Mesodermal cell (in vitro differentiated cells): ENCODE measurements at regions not wholly inside any gene's neighbourhood (a gene's known extent, or its start where the extent isn't known, plus 50 kb on each side); places are given as distances from the start of the nearest gene placed in this dataset.
A peak's percentile ranks its signal among the peaks of the same experiment; 100 is the strongest.

Experiments
- H3K27ac ChIP-seq: 2 replicates; pipeline ENCODE4 v1.7.0; 2013; ENCODE audit warnings: mild to moderate bottlenecking, low read depth, low read length, moderate library complexity; ENCODE audit not compliant: severe bottlenecking
- H3K36me3 ChIP-seq: 2 replicates; pipeline ENCODE4 v1.7.1; 2013; ENCODE audit warnings: mild to moderate bottlenecking, low read length, moderate library complexity; ENCODE audit not compliant: control insufficient read depth, insufficient read depth
- H3K4me1 ChIP-seq: one replicate; pipeline ENCODE4 v1.7.1; 2013; ENCODE audit warnings: mild to moderate bottlenecking, low read length; ENCODE audit not compliant: insufficient read depth, control insufficient read depth, poor library complexity, severe bottlenecking
- H3K4me3 ChIP-seq: 2 replicates; pipeline ENCODE4 v1.7.0; 2013; ENCODE audit warnings: low read length, control low read depth, mild to moderate bottlenecking; ENCODE audit not compliant: insufficient read depth, poor library complexity, severe bottlenecking; ENCODE audit errors: extremely low read depth
- H3K9me3 ChIP-seq: 2 replicates; pipeline ENCODE4 v1.7.1; 2013; ENCODE audit warnings: mild to moderate bottlenecking, low read length, moderate library complexity; ENCODE audit not compliant: control insufficient read depth
- WGBS, 2 experiments: methylation state at CpG; one replicate each; pipeline ENCODE4 v1.1.5; 2013; ENCODE audit warnings: missing lambda C conversion rate in 2 of 2; ENCODE audit not compliant: insufficient coverage in 2 of 2; 5-methylcytosine and 5-hydroxymethylcytosine counted together

- H3K36me3 ChIP-seq: no peaks in the 10 kb centered on the region
- no peaks in the 10 kb centered on the region for H3K4me1 ChIP-seq
- H3K4me3 ChIP-seq: no peak overlapping the region
- no peaks in the 10 kb centered on the region for H3K9me3 ChIP-seq
- WGBS, 2 experiments: no CpG with 5 or more reads among the region's 2 CpGs
- H3K27ac ChIP-seq: no peak overlapping the region
These were observed 378.3 kb downstream of the PPP1R2C start for GRCh38 chrX:42399632-42400024.

- Histone ChIP-seq H3K27ac (peak overlapping the region; percentile 10), H3K9me3 (no peaks in the 10 kb centered on the region), H3K4me1 (no peaks in the 10 kb centered on the region), H3K36me3 (no peaks in the 10 kb centered on the region), H3K4me3 (no peak overlapping the region)
- 86 to 100% methylated on average over 1 to 2 of the region's 8 CpGs for WGBS, 2 experiments
These were observed 378.9 kb downstream of the PPP1R2C start for GRCh38 chrX:42398967-42399631.

- no peak overlapping the region for H3K27ac ChIP-seq
- no peaks in the 10 kb centered on the region for H3K9me3 ChIP-seq
- no peaks in the 10 kb centered on the region for H3K36me3 ChIP-seq
- WGBS, 2 experiments: 90 to 100% methylated on average over 1 to 2 of the region's 4 CpGs
- H3K4me3 ChIP-seq: no peak overlapping the region
- H3K4me1 ChIP-seq: no peaks in the 10 kb centered on the region
These were observed 381.8 kb downstream of the PPP1R2C start for GRCh38 chrX:42396136-42396535.

- Histone ChIP-seq H3K4me1 (no peaks in the 10 kb centered on the region), H3K9me3 (no peaks in the 10 kb centered on the region), H3K4me3 (no peak overlapping the region), H3K27ac (no peak overlapping the region), H3K36me3 (no peaks in the 10 kb centered on the region)
- WGBS, 2 experiments: no CpG with 5 or more reads among the region's 1 CpG
These were observed 385.1 kb downstream of the PPP1R2C start for GRCh38 chrX:42392846-42393245.

GRCh38 chrX:42386681-42387080 lies 391.3 kb downstream of the PPP1R2C start:
- Histone ChIP-seq H3K4me1 (no peaks in the 10 kb centered on the region), H3K36me3 (no peaks in the 10 kb centered on the region), H3K9me3 (no peaks in the 10 kb centered on the region), H3K4me3 (no peak overlapping the region), H3K27ac (no peak overlapping the region)
- no CpG with 5 or more reads among the region's 2 CpGs for WGBS, 2 experiments

- no peak overlapping the region for H3K27ac ChIP-seq
- no peaks in the 10 kb centered on the region for H3K4me1 ChIP-seq
- H3K36me3 ChIP-seq: no peaks in the 10 kb centered on the region
- 100% methylated on average over 2 of the region's 2 CpGs; no CpG with 5 or more reads in 1 of the 2 experiments for WGBS, 2 experiments
- H3K4me3 ChIP-seq: no peak overlapping the region
- H3K9me3 ChIP-seq: no peaks in the 10 kb centered on the region
These were observed 392.2 kb downstream of the PPP1R2C start for GRCh38 chrX:42385730-42386129.

- Histone ChIP-seq H3K27ac (no peak overlapping the region), H3K9me3 (no peaks in the 10 kb centered on the region), H3K4me1 (no peaks in the 10 kb centered on the region), H3K36me3 (no peaks in the 10 kb centered on the region), H3K4me3 (no peak overlapping the region)
- 100% methylated on average over 1 of the region's 1 CpG; no CpG with 5 or more reads in 1 of the 2 experiments for WGBS, 2 experiments
These were observed 393.0 kb downstream of the PPP1R2C start for GRCh38 chrX:42384956-42385355.

- H3K4me3 ChIP-seq: no peak overlapping the region
- H3K9me3 ChIP-seq: no peaks in the 10 kb centered on the region
These were observed 399.1 kb downstream of the PPP1R2C start for GRCh38 chrX:42378857-42379256.

GRCh38 chrX:42375086-42375485 lies 402.9 kb downstream of the PPP1R2C start:
- no peaks in the 10 kb centered on the region for H3K36me3 ChIP-seq
- WGBS, 2 experiments: 94 to 100% methylated on average over 1 to 4 of the region's 7 CpGs
- no peak overlapping the region for H3K27ac ChIP-seq
- H3K9me3 ChIP-seq: no peaks in the 10 kb centered on the region
- H3K4me1 ChIP-seq: no peaks in the 10 kb centered on the region
- H3K4me3 ChIP-seq: no peak overlapping the region

More at GRCh38 chrX:42378857-42379256, 399.1 kb downstream of the PPP1R2C start:
- Histone ChIP-seq H3K4me1 (no peaks in the 10 kb centered on the region), H3K27ac (no peak overlapping the region), H3K36me3 (no peaks in the 10 kb centered on the region)
- no CpG with 5 or more reads among the region's 1 CpG for WGBS, 2 experiments

- Histone ChIP-seq H3K9me3 (no peaks in the 10 kb centered on the region), H3K4me1 (no peaks in the 10 kb centered on the region), H3K27ac (no peak overlapping the region), H3K36me3 (no peaks in the 10 kb centered on the region), H3K4me3 (no peak overlapping the region)
- no CpG with 5 or more reads among the region's 2 CpGs for WGBS, 2 experiments
These were observed 411.8 kb downstream of the PPP1R2C start for GRCh38 chrX:42366181-42366580.

- Histone ChIP-seq H3K9me3 (no peaks in the 10 kb centered on the region), H3K4me1 (no peaks in the 10 kb centered on the region), H3K36me3 (no peaks in the 10 kb centered on the region), H3K4me3 (no peak overlapping the region), H3K27ac (no peak overlapping the region)
- no CpG with 5 or more reads among the region's 1 CpG for WGBS, 2 experiments
These were observed 415.7 kb downstream of the PPP1R2C start for GRCh38 chrX:42362219-42362618.
